GM12865 (cell line): ENCODE measurements at regions not wholly inside any gene's neighbourhood (a gene's known extent, or its start where the extent isn't known, plus 50 kb on each side); places are given as distances from the start of the nearest gene placed in this dataset.
"Not testable (repeated sequence)": the region's sequence is repeated elsewhere in the genome, so short reads cannot be mapped to it uniquely, and the experiment has no call there.

Source experiments
- DNase-seq: peaks from one replicate; pipeline ENCODE4 v3.0.0; 2010; ENCODE audit warnings: low read depth
- H3K4me3 ChIP-seq: 2 replicates; pipeline ENCODE4 v1.5.1; 2011; ENCODE audit warnings: mild to moderate bottlenecking, low read depth, low read length, control low read depth
- CTCF ChIP-seq: IDR thresholded peaks from 2 replicates; pipeline ENCODE4 v1.5.1; 2011; ENCODE audit warnings: low read length, control low read depth, low read depth, inconsistent platforms; ENCODE audit not compliant: insufficient read depth; ENCODE audit errors: missing control alignments

GRCh38 chr3:95341314-95341713 lies 1278.5 kb downstream of the NSUN3 start:
- no peak overlapping the region for H3K4me3 ChIP-seq
- DNase-seq: no peak
- no peak for TF ChIP-seq CTCF

- TF ChIP-seq CTCF: no peak
- H3K4me3 ChIP-seq: no peak overlapping the region
- DNase-seq: no peak
Measured at GRCh38 chr3:95343228-95343627, 1280.4 kb downstream of the NSUN3 start.

- no peak overlapping the region for H3K4me3 ChIP-seq
- no peak for DNase-seq
- TF ChIP-seq CTCF: no peak
Measured at GRCh38 chr3:95343767-95344166, 1280.9 kb downstream of the NSUN3 start.

- not testable (repeated sequence) for DNase-seq, H3K4me3 ChIP-seq
Measured at GRCh38 chr3:95347936-95348335, 1285.1 kb downstream of the NSUN3 start.

- H3K4me3 ChIP-seq: no peak overlapping the region
- TF ChIP-seq CTCF: no peak
- DNase-seq: no peak
Measured at GRCh38 chr3:95348879-95349278, 1286.0 kb downstream of the NSUN3 start.

- DNase-seq: no peak
- no peak for TF ChIP-seq CTCF
- H3K4me3 ChIP-seq: no peak overlapping the region
Measured at GRCh38 chr3:95350049-95350448, 1287.2 kb downstream of the NSUN3 start.

GRCh38 chr3:95351158-95351557 lies 1288.3 kb downstream of the NSUN3 start:
- no peak for DNase-seq
- H3K4me3 ChIP-seq: no peak overlapping the region
- TF ChIP-seq CTCF: no peak

- DNase-seq: no peak
- no peak for TF ChIP-seq CTCF
- H3K4me3 ChIP-seq: no peak overlapping the region
Measured at GRCh38 chr3:95352471-95352870, 1289.6 kb downstream of the NSUN3 start.
